DMS79 (cell line): ENCODE measurements at regions not wholly inside any gene's neighbourhood (a gene's known extent, or its start where the extent isn't known, plus 50 kb on each side); places are given as distances from the start of the nearest gene placed in this dataset.
"Not testable (repeated sequence)": the region's sequence is repeated elsewhere in the genome, so short reads cannot be mapped to it uniquely, and the experiment has no call there.

Experiments
- DNase-seq: peaks from one replicate; lab custom pipeline; 2025; lab: John Stamatoyannopoulos, UW

GRCh38 chr15:53213336-53213735, 423.2 kb upstream of the ONECUT1 start:
- no peak for DNase-seq

DNA sequence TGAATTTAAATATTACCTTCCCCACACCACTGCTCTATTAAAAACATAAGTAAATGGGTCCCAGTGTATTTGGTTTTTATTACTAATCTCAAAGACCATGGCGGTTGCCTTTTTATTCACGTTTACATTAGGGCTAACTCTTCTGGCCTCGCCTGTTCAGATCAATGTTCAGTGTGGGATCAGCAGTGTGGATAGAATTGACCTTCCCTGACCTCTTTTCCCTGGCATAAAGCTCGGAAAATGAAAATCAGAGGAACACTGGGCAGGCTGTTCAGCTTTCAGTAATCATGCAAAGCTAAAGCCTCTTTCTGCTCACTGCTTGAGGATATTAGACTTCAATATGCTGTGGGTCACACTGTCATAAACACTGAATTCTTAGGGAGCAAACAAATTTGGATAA, 422.6 kb upstream of the ONECUT1 start:
- DNase-seq: no peak

DNA sequence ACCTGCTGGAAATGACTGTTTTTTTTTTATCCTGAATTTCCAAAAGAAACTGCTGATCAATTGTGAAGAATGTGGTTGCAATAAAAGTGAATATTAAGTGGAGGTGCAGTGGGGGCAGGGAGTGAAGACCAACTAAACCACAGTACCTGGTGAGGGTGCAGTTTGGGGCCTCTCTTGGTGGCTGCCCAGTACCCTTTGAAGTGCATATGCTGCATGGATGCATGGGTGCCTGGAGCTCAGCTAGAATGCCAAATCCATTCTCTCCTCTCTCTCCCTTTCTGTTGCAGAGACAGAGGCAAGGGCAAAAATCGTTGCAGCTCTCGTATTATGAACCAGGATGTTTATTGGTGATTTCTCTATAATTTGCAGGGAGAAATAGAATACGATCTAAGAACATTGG, 420.5 kb upstream of the ONECUT1 start:
- no peak for DNase-seq

- DNase-seq: no peak
Observed at GRCh38 chr15:53209396-53210042, 419.4 kb upstream of the ONECUT1 start.

GRCh38 chr15:53208751-53209150, 418.6 kb upstream of the ONECUT1 start:
- no peak for DNase-seq

GRCh38 chr15:53203454-53203853, 413.3 kb upstream of the ONECUT1 start:
- DNase-seq: no peak

DNA sequence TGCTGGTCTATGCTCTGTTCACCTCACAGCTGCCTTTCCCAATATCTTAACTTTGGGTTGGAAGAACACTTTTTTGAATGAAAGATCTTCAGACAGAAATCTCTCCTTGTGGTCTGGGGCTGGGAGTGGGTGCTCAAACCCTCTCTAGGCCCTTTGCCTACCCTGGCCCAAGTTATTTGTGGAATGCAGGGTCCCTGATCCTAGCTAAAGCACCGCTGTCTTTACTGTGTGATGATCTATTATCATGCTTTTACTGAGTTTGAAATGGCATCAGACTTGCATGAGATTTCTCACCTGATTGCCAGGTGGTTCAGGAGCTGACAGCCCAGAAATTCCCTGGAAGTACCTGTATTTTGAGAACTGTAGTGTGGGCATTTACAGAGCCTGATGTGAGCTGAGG, 412.7 kb upstream of the ONECUT1 start:
- no peak for DNase-seq

GRCh38 chr15:53197426-53197839, 407.3 kb upstream of the ONECUT1 start:
- no peak for DNase-seq

DNA sequence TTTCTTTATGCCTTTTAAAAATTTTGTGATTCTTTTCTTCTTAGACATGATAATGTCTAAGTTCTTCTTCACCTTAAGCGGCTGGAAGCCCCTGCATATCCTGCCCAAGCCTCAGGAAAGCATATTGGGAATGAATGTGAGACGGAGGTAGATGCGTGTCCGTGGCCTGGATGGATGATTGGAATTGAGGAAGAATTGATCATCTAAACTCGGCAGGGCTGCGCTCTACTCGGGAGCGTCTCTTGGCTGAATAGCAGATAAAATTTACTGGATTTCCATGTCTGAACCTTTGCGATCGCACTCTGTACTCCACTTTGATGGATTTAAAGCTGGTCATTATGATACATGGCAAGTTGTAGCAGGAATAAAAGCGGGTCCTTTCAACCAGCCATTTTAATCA, 406.7 kb upstream of the ONECUT1 start:
- no peak for DNase-seq

DNA sequence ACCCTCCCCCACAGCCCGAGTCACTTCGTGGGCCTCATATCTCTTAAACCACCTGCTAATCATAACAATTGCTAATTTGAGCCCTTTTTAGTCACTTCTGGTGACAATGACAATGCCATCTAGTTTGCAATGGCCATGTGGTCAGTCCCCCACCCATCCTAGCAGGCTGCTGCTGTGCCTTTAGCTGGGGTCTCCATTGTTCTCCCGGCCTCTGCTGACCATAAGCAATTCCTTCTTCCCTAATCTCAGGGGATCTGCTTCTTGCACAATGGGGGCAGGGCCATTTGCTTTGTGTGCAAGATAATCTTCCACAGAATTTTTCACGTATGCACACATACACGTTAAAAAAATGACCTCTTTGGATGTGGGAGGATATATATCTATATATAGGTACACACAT, 406.1 kb upstream of the ONECUT1 start:
- DNase-seq: no peak

- no peak for DNase-seq
Observed at GRCh38 chr15:53193149-53193548, 403.0 kb upstream of the ONECUT1 start.

- DNase-seq: no peak
Observed at GRCh38 chr15:53189860-53190259, 399.7 kb upstream of the ONECUT1 start.

DNA sequence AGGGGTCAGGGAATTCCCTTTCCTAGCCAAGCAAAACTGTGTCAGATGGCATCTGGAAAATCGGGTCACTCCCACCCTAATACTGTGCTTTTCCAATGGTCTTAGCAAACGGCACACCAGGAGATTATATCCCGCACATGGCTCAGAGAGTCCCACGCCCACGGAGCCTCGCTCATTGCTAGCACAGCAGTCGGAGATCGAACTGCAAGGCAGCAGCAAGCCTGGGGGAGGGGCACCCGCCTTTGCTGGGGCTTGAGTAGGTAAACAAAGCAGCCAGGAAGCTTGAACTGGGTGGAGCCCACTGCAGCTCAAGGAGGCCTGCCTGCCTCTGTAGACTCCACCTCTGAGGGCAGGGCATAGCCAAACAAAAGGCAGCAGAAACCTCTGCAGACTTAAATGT, 393.3 kb upstream of the ONECUT1 start:
- not testable (repeated sequence) for DNase-seq

GRCh38 chr15:53171571-53171970, 381.4 kb upstream of the ONECUT1 start:
- DNase-seq: no peak

- no peak for DNase-seq
Observed at GRCh38 chr15:53166684-53167201, 376.6 kb upstream of the ONECUT1 start.

DNA sequence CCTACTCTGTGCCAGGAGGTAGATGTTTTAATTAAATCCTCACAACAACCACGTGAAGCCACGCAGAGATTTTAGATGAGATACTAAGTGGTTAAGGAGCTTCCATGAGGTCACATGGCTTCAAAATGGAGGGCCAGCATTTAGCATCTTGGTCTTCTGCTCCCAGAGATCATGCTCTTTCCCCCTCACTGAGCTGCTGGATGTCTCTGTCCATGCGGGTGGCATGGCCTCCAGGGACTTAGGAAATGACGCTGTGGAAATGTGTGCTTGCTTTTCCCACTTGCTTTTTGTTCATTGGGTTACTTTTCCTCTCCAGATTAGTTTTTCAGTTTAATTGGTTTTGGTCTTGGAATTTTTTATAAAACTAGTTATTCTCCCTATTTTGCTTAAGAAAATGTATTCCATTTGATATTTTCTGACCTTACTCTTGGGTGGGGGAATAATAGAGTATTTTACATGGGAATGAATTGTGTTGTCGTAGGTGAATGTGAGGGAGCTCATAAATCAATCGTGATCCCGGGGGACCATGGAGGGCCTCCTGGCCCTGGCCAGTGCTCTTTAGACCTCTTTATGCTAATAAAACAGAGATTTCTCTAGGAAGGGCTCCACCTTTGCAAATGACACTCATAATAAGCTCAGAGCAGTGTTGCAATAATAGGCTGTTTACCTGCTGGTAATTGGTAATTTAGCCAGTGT, 376.0 kb upstream of the ONECUT1 start:
- no peak for DNase-seq

DNA sequence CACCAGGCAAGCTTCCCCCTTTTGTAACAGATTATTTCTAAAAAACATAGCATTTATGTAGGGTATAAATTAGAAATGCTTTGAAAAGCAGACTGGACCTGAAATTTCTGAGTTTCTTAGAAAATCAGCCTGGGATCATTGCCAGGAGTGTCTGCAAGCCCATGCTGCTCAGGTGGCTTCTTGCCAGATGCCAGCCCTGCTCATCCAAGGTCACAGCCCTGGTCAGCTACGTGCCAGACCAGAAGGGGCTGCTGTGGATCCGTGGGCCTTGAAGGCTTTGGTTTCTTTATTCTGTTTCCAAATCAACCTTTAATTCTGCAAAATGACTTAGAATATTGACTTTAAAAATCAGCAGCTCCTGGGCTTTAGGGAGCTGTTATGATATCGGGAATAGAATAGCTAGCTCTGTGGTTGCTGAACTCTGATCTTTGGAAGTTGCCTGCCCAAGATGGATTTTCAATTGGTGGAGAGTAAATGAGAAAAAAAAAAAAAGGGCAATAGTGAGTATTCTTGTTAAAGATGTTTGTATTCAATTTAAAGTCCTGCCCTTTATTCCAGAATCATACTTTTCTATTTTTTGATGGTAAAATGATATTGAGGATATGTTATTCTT, 370.1 kb upstream of the ONECUT1 start:
- DNase-seq: no peak

DNA sequence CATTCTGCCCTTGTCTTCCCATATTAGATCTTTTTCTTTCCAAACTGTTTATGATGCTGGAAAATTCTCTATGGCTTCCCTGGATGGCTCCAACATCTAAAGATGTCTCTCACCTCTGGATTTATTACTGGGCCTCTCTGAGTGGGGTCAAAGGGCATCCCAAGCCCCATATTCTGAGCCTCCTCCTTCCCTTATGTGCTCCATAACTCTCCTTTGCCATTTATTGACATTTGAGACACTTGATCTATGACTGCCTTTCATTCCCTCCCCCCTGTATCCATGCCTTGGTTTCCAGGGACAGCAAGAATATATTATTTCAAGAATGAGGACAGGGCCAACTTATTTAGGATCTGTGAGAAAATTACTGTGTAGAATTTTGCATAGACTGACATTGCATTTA, 369.3 kb upstream of the ONECUT1 start:
- DNase-seq: no peak

DNA sequence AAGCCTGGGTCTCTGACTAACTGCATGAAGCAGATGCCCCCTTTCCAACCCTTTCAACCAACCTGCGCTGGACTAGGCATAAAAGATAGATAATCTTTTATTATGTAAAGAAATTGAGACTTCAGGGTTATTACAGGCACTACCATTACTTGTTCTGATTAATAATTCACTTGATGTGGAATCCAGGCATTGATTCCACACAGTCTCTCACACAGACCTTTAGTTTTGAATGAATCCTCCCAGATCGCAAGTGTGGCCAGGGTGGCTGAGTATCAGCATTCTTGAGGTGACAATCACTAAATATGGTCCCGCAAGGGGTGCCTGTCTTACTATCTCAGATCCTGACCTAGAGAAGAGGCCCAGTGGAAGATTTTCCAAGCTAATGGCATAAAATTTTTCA, 368.9 kb upstream of the ONECUT1 start:
- no peak for DNase-seq

- DNase-seq: no peak
Observed at GRCh38 chr15:53133255-53133850, 343.2 kb upstream of the ONECUT1 start.

- DNase-seq: no peak
Observed at GRCh38 chr15:53130943-53131342, 340.8 kb upstream of the ONECUT1 start.

DNA sequence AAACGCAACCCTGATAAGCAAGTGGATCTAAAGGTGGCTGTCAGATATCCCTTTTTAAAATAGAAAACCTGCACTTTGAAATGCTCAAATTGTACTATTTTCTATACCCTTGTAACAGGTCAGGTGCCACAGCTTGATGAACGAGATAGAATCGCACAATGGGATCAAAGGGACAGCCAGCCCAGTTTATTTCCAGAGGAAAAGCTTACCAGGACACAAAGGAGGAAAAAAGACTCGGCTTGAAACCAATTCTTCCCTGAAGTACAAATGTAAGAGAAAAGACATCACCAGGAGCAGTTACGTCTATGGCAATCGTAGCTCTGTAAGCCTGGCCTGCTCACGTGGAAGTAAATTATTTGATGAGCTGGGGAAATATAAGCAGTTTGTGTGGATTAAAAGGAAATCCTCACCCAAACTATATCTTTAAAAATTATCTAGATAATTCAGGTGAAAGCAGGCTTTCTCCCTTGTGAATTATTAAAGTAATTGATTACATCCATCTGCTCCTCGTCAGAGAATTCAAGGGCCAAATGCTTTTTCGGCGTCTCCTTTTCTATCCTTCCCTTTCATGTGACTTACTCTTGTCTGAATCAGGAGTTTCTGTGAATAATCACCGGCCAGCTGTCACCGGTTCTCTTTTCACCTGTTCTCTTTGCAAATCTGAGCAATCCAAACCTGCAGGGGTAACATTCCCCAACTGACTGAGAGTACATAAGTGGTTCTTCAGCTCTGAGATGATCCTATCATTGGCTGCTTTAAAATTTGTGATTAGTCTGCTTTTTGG, 339.2 kb upstream of the ONECUT1 start:
- no peak for DNase-seq
